GM19328 (cell line): ENCODE measurements at regions not wholly inside any gene's neighbourhood (a gene's known extent, or its start where the extent isn't known, plus 50 kb on each side); places are given as distances from the start of the nearest gene placed in this dataset.

Experiments
- ATAC-seq: cut with Tn5 transposase; IDR thresholded peaks from one replicate; pipeline ENCODE4 v1.9.1; 2021; ENCODE audit warnings: mild to moderate bottlenecking, moderate library complexity; ENCODE audit not compliant: unreplicated experiment

- ATAC-seq: no peak
Observed at GRCh38 chr12:93197067-93197593, 180.6 kb upstream of the NUDT4 start.

- no peak for ATAC-seq
Observed at GRCh38 chr12:93198086-93198485, 179.6 kb upstream of the NUDT4 start.

- ATAC-seq: no peak
Observed at GRCh38 chr12:93199831-93200236, 177.9 kb upstream of the NUDT4 start.

GRCh38 chr12:93200291-93200917 is 177.3 kb upstream of the NUDT4 start:
- ATAC-seq: no peak

GRCh38 chr12:93201990-93202389 is 175.7 kb upstream of the NUDT4 start:
- ATAC-seq: no peak

- no peak for ATAC-seq
Observed at GRCh38 chr12:93202688-93203087, 175.0 kb upstream of the NUDT4 start.

- no peak for ATAC-seq
Observed at GRCh38 chr12:93203361-93203760, 174.4 kb upstream of the NUDT4 start.

GRCh38 chr12:93204896-93205295 is 172.8 kb upstream of the NUDT4 start:
- no peak for ATAC-seq

GRCh38 chr12:93205361-93205760 is 172.4 kb upstream of the NUDT4 start:
- no peak for ATAC-seq

GRCh38 chr12:93208011-93208410 is 169.7 kb upstream of the NUDT4 start:
- no peak for ATAC-seq

GRCh38 chr12:93214523-93215289 is 163.0 kb upstream of the NUDT4 start:
- ATAC-seq: no peak

- no peak for ATAC-seq
Observed at GRCh38 chr12:93215290-93215678, 162.4 kb upstream of the NUDT4 start.

GRCh38 chr12:93219947-93220346 is 157.8 kb upstream of the NUDT4 start:
- ATAC-seq: no peak

GRCh38 chr12:93221841-93222240 is 155.9 kb upstream of the NUDT4 start:
- no peak for ATAC-seq

- no peak for ATAC-seq
Observed at GRCh38 chr12:93223440-93224426, 154.0 kb upstream of the NUDT4 start.

GRCh38 chr12:93225094-93225493 is 152.6 kb upstream of the NUDT4 start:
- ATAC-seq: no peak

GRCh38 chr12:93226361-93226760 is 151.4 kb upstream of the NUDT4 start:
- ATAC-seq: no peak

- no peak for ATAC-seq
Observed at GRCh38 chr12:93229494-93230325, 148.0 kb upstream of the NUDT4 start.

GRCh38 chr12:93230326-93230720 is 147.4 kb upstream of the NUDT4 start:
- ATAC-seq: no peak

- ATAC-seq: no peak
Observed at GRCh38 chr12:93231938-93232337, 145.8 kb upstream of the NUDT4 start.
